ENCODE measurements at regions not wholly inside any gene's neighbourhood (a gene's known extent, or its start where the extent isn't known, plus 50 kb on each side); places are given as distances from the start of the nearest gene placed in this dataset.

DNA sequence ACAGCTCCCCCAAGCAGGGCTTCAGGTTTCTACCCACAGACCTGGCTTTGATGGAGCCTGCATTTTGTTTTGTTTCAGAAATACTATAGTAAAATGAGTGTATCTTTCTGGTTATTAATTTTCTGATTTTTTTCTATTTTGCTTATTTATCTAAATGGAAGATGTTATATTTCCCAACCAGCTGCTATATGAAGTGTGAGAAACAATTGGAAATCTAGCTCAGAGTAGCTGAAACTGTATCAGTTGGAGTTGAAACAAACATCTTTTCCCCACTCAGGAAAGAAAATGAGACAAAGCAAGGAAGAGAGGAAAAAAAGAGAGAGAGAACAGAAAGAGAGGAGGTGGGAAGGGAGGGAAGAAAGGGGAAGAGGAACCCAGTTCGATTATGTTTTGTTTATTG, 358.5 kb upstream of the ZNF507 start:
- no peak overlapping the region for H3K4me3 ChIP-seq (ENCODE audit: low read length)
- no peaks in the 10 kb centered on the region for H3K36me3 ChIP-seq (ENCODE audit: control insufficient read depth, low read length)
- no peaks in the 10 kb centered on the region for H3K9me3 ChIP-seq (ENCODE audit: control insufficient read depth, insufficient read depth, low read length)
- no peak for TF ChIP-seq EZH2phosphoT487 (IDR thresholded peaks at IDR 0.05; ENCODE audit: borderline replicate concordance, low read length)
- TF ChIP-seq, protein P1, sequence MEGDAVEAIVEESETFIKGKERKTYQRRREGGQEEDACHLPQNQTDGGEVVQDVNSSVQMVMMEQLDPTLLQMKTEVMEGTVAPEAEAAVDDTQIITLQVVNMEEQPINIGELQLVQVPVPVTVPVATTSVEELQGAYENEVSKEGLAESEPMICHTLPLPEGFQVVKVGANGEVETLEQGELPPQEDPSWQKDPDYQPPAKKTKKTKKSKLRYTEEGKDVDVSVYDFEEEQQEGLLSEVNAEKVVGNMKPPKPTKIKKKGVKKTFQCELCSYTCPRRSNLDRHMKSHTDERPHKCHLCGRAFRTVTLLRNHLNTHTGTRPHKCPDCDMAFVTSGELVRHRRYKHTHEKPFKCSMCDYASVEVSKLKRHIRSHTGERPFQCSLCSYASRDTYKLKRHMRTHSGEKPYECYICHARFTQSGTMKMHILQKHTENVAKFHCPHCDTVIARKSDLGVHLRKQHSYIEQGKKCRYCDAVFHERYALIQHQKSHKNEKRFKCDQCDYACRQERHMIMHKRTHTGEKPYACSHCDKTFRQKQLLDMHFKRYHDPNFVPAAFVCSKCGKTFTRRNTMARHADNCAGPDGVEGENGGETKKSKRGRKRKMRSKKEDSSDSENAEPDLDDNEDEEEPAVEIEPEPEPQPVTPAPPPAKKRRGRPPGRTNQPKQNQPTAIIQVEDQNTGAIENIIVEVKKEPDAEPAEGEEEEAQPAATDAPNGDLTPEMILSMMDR (IDR thresholded peaks at IDR 0.05; ENCODE audit: low read depth, low read length, poor library complexity, severe bottlenecking) = no peak
- no peaks in the 10 kb centered on the region for H4K20me1 ChIP-seq (ENCODE audit: control insufficient read depth, insufficient read depth, low read depth, low read length)
- H3K27ac ChIP-seq (ENCODE audit: low read depth, low read length) = no peak overlapping the region
- no peaks in the 10 kb centered on the region for H3K4me1 ChIP-seq (ENCODE audit: control insufficient read depth, low read length)
- H3K27me3 ChIP-seq (ENCODE audit: control insufficient read depth, low read length) = no peaks in the 10 kb centered on the region
- H3F3A ChIP-seq (ENCODE audit: control insufficient read depth, insufficient read depth) = no peaks in the 10 kb centered on the region
- H3K79me2 ChIP-seq (ENCODE audit: control insufficient read depth, low read length) = no peaks in the 10 kb centered on the region
- no peaks in the 10 kb centered on the region for H3K9me2 ChIP-seq (replicated peaks; ENCODE audit: control insufficient read depth, low read length)
- no peak overlapping the region for H3K4me2 ChIP-seq (ENCODE audit: low read length)

DNA sequence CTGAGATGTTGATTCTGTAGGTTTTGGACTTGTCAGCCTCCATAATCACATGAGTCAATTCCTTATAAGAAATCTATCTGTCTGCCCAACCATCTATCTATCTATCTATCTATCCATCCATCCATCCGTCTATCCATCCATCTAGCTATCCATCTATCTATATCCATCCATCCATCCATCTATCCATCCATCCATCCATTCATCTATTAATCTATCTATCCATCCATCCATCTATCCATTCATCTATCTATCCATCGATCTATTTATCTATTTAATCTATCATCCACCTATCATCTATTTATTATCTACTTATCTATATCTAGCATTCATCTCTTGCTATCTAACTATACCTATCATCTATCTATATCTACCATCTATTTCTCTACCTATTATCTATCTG, 357.2 kb upstream of the ZNF507 start:
- no peak overlapping the region for H3K27ac ChIP-seq (ENCODE audit: low read depth, low read length)
- H3K36me3 ChIP-seq (ENCODE audit: control insufficient read depth, low read length) = no peaks in the 10 kb centered on the region
- H3K4me3 ChIP-seq (ENCODE audit: low read length) = no peak overlapping the region
- TF ChIP-seq, protein P1 (IDR thresholded peaks at IDR 0.05; ENCODE audit: low read depth, low read length, poor library complexity, severe bottlenecking) = no peak
- no peak for TF ChIP-seq EZH2phosphoT487 (IDR thresholded peaks at IDR 0.05; ENCODE audit: borderline replicate concordance, low read length)
- H3K9me3 ChIP-seq (ENCODE audit: control insufficient read depth, insufficient read depth, low read length) = no peaks in the 10 kb centered on the region
- H3K4me1 ChIP-seq (ENCODE audit: control insufficient read depth, low read length) = no peaks in the 10 kb centered on the region
- H3K4me2 ChIP-seq (ENCODE audit: low read length) = no peak overlapping the region
- H3K79me2 ChIP-seq (ENCODE audit: control insufficient read depth, low read length) = no peaks in the 10 kb centered on the region
- no peaks in the 10 kb centered on the region for H4K20me1 ChIP-seq (ENCODE audit: control insufficient read depth, insufficient read depth, low read depth, low read length)
- no peaks in the 10 kb centered on the region for H3K9me2 ChIP-seq (replicated peaks; ENCODE audit: control insufficient read depth, low read length)
- no peaks in the 10 kb centered on the region for H3K27me3 ChIP-seq (ENCODE audit: control insufficient read depth, low read length)
- H3F3A ChIP-seq (ENCODE audit: control insufficient read depth, insufficient read depth) = no peaks in the 10 kb centered on the region

DNA sequence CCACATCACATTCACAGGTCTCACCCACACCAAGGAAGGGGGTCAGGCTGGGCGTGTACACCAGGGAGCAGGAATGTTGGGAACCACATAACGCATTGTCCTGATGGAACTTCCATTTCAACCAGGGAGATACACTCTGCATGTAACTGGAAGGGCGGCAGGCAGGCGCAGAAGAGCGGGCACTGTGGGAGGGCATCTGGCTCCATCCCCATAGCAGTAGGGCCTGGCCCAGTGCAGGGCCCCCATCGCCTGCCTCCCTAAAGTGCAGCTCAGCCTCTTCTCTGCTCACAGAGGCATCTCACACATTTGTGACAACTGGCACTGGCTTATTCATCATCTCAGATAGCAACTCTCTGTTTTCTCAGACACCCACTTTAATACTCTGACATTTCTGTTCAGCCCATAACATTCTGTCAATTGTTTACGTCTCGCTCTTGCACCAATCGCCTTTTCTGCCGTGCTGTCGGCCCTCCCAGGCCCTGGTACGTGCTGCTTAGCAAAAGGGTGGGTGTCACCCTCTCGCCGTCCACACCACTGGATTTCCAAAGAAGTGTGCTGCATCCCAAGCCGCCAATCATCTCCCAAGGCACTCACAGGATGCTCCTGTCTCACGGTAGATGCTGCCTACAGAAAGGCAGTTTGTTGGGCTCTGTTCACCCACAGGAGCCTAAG, 353.3 kb upstream of the ZNF507 start:
- Histone ChIP-seq H3K79me2 (ENCODE audit: control insufficient read depth, low read length) (no peaks in the 10 kb centered on the region), H3K4me2 (ENCODE audit: low read length) (no peak overlapping the region), H3K36me3 (ENCODE audit: control insufficient read depth, low read length) (no peaks in the 10 kb centered on the region), H3K27ac (ENCODE audit: low read depth, low read length) (no peak overlapping the region), H4K20me1 (ENCODE audit: control insufficient read depth, insufficient read depth, low read depth, low read length) (no peaks in the 10 kb centered on the region), H3F3A (ENCODE audit: control insufficient read depth, insufficient read depth) (no peaks in the 10 kb centered on the region), H3K9me2 (replicated peaks; ENCODE audit: control insufficient read depth, low read length) (no peaks in the 10 kb centered on the region), H3K27me3 (ENCODE audit: control insufficient read depth, low read length) (no peaks in the 10 kb centered on the region), H3K9me3 (ENCODE audit: control insufficient read depth, insufficient read depth, low read length) (no peaks in the 10 kb centered on the region), H3K4me3 (ENCODE audit: low read length) (no peak overlapping the region), H3K4me1 (ENCODE audit: control insufficient read depth, low read length) (no peaks in the 10 kb centered on the region)
- TF ChIP-seq, protein P1 (IDR thresholded peaks at IDR 0.05; ENCODE audit: low read depth, low read length, poor library complexity, severe bottlenecking) = no peak
- TF ChIP-seq EZH2phosphoT487 (IDR thresholded peaks at IDR 0.05; ENCODE audit: borderline replicate concordance, low read length) = no peak
